ENCODE measurements at regions not wholly inside any gene's neighbourhood (a gene's known extent, or its start where the extent isn't known, plus 50 kb on each side); places are given as distances from the start of the nearest gene placed in this dataset.
"Not testable (repeated sequence)": the region's sequence is repeated elsewhere in the genome, so short reads cannot be mapped to it uniquely, and the experiment has no call there.

DNA sequence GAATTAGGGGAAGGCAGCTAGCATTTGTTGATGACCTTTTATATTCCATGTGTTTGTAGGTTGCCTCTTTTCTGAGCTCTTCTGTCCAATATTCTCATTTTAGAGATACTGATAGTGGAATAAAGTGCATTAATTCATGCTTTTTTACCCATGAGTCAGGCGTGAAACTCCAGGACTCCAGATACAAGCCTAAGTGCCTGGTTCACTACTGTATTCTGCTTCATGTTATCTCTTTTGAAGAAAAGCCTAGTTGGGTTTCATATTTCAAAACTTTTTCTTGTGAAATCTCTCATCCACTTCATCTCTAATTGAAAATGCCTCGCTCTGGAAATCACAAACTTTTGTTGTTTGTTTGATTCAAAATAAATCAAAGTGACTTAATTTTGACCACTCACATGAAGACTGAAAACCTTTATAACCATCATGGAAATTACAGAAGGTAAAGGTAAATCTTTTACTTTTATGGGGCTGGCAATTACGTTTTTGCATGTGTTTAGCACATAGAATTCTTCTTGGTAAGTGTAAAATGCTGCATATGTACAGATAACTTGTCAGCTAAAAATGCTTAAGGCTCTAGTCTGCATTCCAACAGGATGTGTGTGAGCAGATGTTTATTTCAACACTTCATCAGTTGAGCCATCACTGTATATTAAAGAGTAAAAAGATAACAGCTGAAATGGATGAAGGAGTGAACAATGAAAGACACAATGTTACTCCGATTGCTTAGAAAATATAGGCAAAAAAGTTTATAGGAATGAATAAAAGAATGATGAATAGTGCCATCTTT, 961.8 kb upstream of the CELF2 start:
- H3K9me3 ChIP-seq, result no peaks in the 10 kb centered on the region
- H3K27ac Mint-ChIP-seq (ENCODE audit: unreplicated experiment), result no peak overlapping the region
- intact Hi-C loops (cut with micrococcal nuclease; ENCODE audit: unreplicated experiment), result loop anchor here (2.0 kb wide), 1 partner anchor 447 kb away; no protein-coding TSS in a partner anchor

DNA sequence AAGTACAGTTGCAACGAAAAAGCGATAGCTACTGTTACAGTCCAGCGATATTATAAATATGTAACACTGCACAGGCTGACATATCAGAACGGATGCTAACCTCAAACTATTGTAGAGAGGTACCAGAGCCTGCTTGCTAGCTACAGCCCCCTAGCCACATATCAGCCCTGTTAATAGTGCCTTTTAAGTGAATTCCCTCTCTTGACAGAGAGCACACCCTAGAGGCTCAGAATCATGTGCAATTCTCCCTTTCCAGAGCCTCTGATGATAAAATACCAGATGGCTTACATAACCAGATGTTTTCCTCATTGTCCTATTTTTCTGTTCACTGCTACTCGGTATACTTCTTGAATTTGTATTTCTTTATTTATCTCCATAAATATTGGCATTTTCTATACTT, 960.7 kb upstream of the CELF2 start:
- Mint-ChIP-seq H3K4me3 (ENCODE audit: unreplicated experiment) (no peak overlapping the region), H3K36me3 (ENCODE audit: insufficient read depth, unreplicated experiment) (no peaks in the 10 kb centered on the region), H3K4me1 (ENCODE audit: low read depth, unreplicated experiment) (no peaks in the 10 kb centered on the region), H3K27me3 (ENCODE audit: insufficient read depth, unreplicated experiment) (peaks cover 5% of the 10 kb centered on the region), H3K9me3 (ENCODE audit: unreplicated experiment) (no peaks in the 10 kb centered on the region), H3K27ac (ENCODE audit: unreplicated experiment) (no peak overlapping the region)
- no peak for DNase-seq
- no peaks in the 10 kb centered on the region for H3K9me3 ChIP-seq
- intact Hi-C loops (cut with micrococcal nuclease; ENCODE audit: unreplicated experiment), result loop anchor here (1.0 to 2.0 kb wide), 2 partner anchors 291 to 448 kb away; no protein-coding TSS in a partner anchor
- ChIA-PET CTCF (no interaction called here), POLR2A (no interaction called here)
- no TSS peak for BruUV-seq (replicated peaks)
- no peaks in the 10 kb centered on the region for H3K36me3 ChIP-seq (ENCODE audit: control insufficient read depth, insufficient read depth, low read length)
- H3K4me1 ChIP-seq, result no peaks in the 10 kb centered on the region
- TF ChIP-seq, protein P1, sequence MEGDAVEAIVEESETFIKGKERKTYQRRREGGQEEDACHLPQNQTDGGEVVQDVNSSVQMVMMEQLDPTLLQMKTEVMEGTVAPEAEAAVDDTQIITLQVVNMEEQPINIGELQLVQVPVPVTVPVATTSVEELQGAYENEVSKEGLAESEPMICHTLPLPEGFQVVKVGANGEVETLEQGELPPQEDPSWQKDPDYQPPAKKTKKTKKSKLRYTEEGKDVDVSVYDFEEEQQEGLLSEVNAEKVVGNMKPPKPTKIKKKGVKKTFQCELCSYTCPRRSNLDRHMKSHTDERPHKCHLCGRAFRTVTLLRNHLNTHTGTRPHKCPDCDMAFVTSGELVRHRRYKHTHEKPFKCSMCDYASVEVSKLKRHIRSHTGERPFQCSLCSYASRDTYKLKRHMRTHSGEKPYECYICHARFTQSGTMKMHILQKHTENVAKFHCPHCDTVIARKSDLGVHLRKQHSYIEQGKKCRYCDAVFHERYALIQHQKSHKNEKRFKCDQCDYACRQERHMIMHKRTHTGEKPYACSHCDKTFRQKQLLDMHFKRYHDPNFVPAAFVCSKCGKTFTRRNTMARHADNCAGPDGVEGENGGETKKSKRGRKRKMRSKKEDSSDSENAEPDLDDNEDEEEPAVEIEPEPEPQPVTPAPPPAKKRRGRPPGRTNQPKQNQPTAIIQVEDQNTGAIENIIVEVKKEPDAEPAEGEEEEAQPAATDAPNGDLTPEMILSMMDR (IDR thresholded peaks at IDR 0.05; ENCODE audit: insufficient read depth in 1 of 2, low read depth in 1 of 2, low read length in 1 of 2, severe bottlenecking in 1 of 2, unreplicated experiment in 1 of 2), result no peak
- no peak overlapping the region for H3K4me3 ChIP-seq (ENCODE audit: low read depth, low read length)
- no peaks in the 10 kb centered on the region for H3K27me3 ChIP-seq (replicated peaks; ENCODE audit: control insufficient read depth, insufficient read depth, low read length)

More for the DNA sequence above, 961.8 kb upstream of the CELF2 start:
- H3K36me3 ChIP-seq (ENCODE audit: control insufficient read depth, insufficient read depth, low read length), result no peaks in the 10 kb centered on the region
- H3K4me1 Mint-ChIP-seq (ENCODE audit: low read depth, unreplicated experiment), result no peaks in the 10 kb centered on the region
- ChIA-PET CTCF (no interaction called here), POLR2A (no interaction called here)
- TF ChIP-seq, protein P1 (IDR thresholded peaks at IDR 0.05; ENCODE audit: insufficient read depth in 1 of 2, low read depth in 1 of 2, low read length in 1 of 2, severe bottlenecking in 1 of 2, unreplicated experiment in 1 of 2), result no peak
- H3K27me3 Mint-ChIP-seq (ENCODE audit: insufficient read depth, unreplicated experiment), result peaks cover 5% of the 10 kb centered on the region
- BruUV-seq (replicated peaks), result no TSS peak
- no peak for DNase-seq
- H3K4me3 ChIP-seq (ENCODE audit: low read depth, low read length), result no peak overlapping the region
- H3K27me3 ChIP-seq (replicated peaks; ENCODE audit: control insufficient read depth, insufficient read depth, low read length), result no peaks in the 10 kb centered on the region
- no peak overlapping the region for H3K4me3 Mint-ChIP-seq (ENCODE audit: unreplicated experiment)
- no peaks in the 10 kb centered on the region for H3K9me3 Mint-ChIP-seq (ENCODE audit: unreplicated experiment)
- H3K36me3 Mint-ChIP-seq (ENCODE audit: insufficient read depth, unreplicated experiment), result no peaks in the 10 kb centered on the region
- H3K4me1 ChIP-seq, result no peaks in the 10 kb centered on the region

DNA sequence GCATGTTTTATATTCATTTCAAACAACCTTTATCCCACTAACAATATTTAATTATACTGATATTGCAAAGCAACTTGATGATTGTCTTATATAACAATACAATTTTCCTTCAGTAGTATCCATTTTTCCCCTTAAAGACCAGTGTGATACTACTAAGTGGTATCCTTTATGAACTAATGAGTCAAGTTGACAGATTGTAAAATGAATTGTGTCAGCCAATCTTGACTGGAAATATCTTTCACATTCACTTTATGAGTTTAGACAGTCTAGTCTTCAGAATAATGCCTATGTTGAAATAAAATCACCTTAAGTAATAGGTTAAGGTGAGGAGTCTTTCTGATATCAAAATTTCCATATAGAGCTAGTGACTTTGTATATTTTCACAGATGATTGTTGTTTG, 950.0 kb upstream of the CELF2 start:
- no peaks in the 10 kb centered on the region for H3K36me3 ChIP-seq (ENCODE audit: control insufficient read depth, insufficient read depth, low read length)
- no peak overlapping the region for H3K4me3 Mint-ChIP-seq (ENCODE audit: unreplicated experiment)
- no peaks in the 10 kb centered on the region for H3K27me3 ChIP-seq (replicated peaks; ENCODE audit: control insufficient read depth, insufficient read depth, low read length)
- no peaks in the 10 kb centered on the region for H3K4me1 ChIP-seq
- H3K27me3 Mint-ChIP-seq (ENCODE audit: insufficient read depth, unreplicated experiment), result no peaks in the 10 kb centered on the region
- H3K9me3 ChIP-seq, result no peaks in the 10 kb centered on the region
- H3K4me3 ChIP-seq (ENCODE audit: low read depth, low read length), result no peak overlapping the region
- H3K9me3 Mint-ChIP-seq (ENCODE audit: unreplicated experiment), result no peaks in the 10 kb centered on the region
- H3K4me1 Mint-ChIP-seq (ENCODE audit: low read depth, unreplicated experiment), result no peaks in the 10 kb centered on the region
- intact Hi-C loops (cut with micrococcal nuclease; ENCODE audit: unreplicated experiment), result no loop called here
- no peak for DNase-seq
- H3K36me3 Mint-ChIP-seq (ENCODE audit: insufficient read depth, unreplicated experiment), result no peaks in the 10 kb centered on the region
- ChIA-PET CTCF (no interaction called here), POLR2A (no interaction called here)
- no TSS peak for BruUV-seq (replicated peaks)
- no peak overlapping the region for H3K27ac Mint-ChIP-seq (ENCODE audit: unreplicated experiment)
- TF ChIP-seq, protein P1 (IDR thresholded peaks at IDR 0.05; ENCODE audit: insufficient read depth in 1 of 2, low read depth in 1 of 2, low read length in 1 of 2, severe bottlenecking in 1 of 2, unreplicated experiment in 1 of 2), result no peak

DNA sequence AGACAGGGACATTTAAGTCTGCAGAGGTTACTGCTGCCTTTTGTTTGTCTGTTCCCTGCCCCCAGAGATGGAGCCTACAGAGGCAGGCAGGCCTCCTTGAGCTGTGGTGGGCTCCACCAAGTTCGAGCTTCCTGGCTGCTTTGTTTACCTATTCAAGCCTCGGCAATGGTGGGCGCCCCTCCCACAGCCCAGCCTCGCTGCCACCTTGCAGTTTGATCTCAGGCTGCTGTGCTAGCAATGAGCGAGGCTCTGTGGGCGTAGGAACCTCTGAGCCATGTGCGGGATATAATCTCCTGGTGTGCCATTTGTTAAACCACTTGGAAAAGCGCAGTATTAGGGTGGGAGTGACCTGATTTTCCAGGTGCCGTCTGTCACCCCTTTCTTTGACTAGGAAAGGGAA, 942.8 kb upstream of the CELF2 start:
- intact Hi-C loops (cut with micrococcal nuclease; ENCODE audit: unreplicated experiment); H3K9me3 Mint-ChIP-seq (ENCODE audit: unreplicated experiment); H3K27me3 Mint-ChIP-seq (ENCODE audit: insufficient read depth, unreplicated experiment); H3K36me3 ChIP-seq (ENCODE audit: control insufficient read depth, insufficient read depth, low read length); CTCF ChIA-PET; DNase-seq; H3K27ac Mint-ChIP-seq (ENCODE audit: unreplicated experiment); H3K4me3 Mint-ChIP-seq (ENCODE audit: unreplicated experiment); POLR2A ChIA-PET; BruUV-seq (replicated peaks); H3K4me1 ChIP-seq; H3K9me3 ChIP-seq; H3K36me3 Mint-ChIP-seq (ENCODE audit: insufficient read depth, unreplicated experiment); H3K27me3 ChIP-seq (replicated peaks; ENCODE audit: control insufficient read depth, insufficient read depth, low read length); H3K4me3 ChIP-seq (ENCODE audit: low read depth, low read length); H3K4me1 Mint-ChIP-seq (ENCODE audit: low read depth, unreplicated experiment): not testable (repeated sequence)
